ENCODE measurements at regions not wholly inside any gene's neighbourhood (a gene's known extent, or its start where the extent isn't known, plus 50 kb on each side); places are given as distances from the start of the nearest gene placed in this dataset.
"Not testable (repeated sequence)": the region's sequence is repeated elsewhere in the genome, so short reads cannot be mapped to it uniquely, and the experiment has no call there.

- TF ChIP-seq CTCF, POLR2A (IDR thresholded peaks at IDR 0.05): not testable (repeated sequence)
Observed at GRCh38 chrY:17481389-17482022, 398.5 kb downstream of the CDY2B start.
